Fibroblast of lung (primary cell): ENCODE measurements at regions not wholly inside any gene's neighbourhood (a gene's known extent, or its start where the extent isn't known, plus 50 kb on each side); places are given as distances from the start of the nearest gene placed in this dataset.
A peak's percentile ranks its signal among the peaks of the same experiment; 100 is the strongest.

ENCODE experiments used
- DNase-seq, 2 donors: peaks; one replicate each; pipeline versions ENCODE4 v3.0.0 to v3.0.0-alpha.2; 2010; ENCODE audit warnings: low read depth in 2 of 2
- H2AFZ ChIP-seq: 2 replicates; pipeline ENCODE4 v1.5.1; 2012; ENCODE audit warnings: low read length, control low read depth, inconsistent platforms
- H3K27ac ChIP-seq: 2 replicates; pipeline ENCODE4 v1.5.1; 2011; ENCODE audit warnings: low read length, control low read depth; ENCODE audit not compliant: insufficient read depth
- H3K27me3 ChIP-seq: 2 replicates; pipeline ENCODE4 v1.5.1; 2011; ENCODE audit warnings: mild to moderate bottlenecking, low read length; ENCODE audit not compliant: control insufficient read depth, insufficient read depth
- H3K36me3 ChIP-seq: 2 replicates; pipeline ENCODE4 v1.5.1; 2011; ENCODE audit warnings: low read length; ENCODE audit not compliant: control insufficient read depth, insufficient read depth
- H3K4me1 ChIP-seq: 2 replicates; pipeline ENCODE4 v1.5.1; 2011; ENCODE audit warnings: low read length; ENCODE audit not compliant: control insufficient read depth, insufficient read depth; ENCODE audit errors: extremely low read depth
- H3K4me2 ChIP-seq: 2 replicates; pipeline ENCODE4 v1.5.1; 2011; ENCODE audit warnings: low read length, control low read depth; ENCODE audit not compliant: insufficient read depth; ENCODE audit errors: extremely low read depth
- H3K4me3 ChIP-seq, 4 experiments: fragments of 200-600 bp in 1 of 4; sonication (generic) in 1 of 4; replicated peaks in 1 of 4; 2 replicates each; pipeline ENCODE4 v1.5.1; 2011 to 2016; ENCODE audit warnings: low read length in 4 of 4, low read depth in 3 of 4, mild to moderate bottlenecking in 3 of 4, control low read depth in 2 of 4, inconsistent platforms in 1 of 4, mixed read lengths in 1 of 4; ENCODE audit not compliant: insufficient read depth in 1 of 4; ENCODE audit errors: control extremely low read depth in 1 of 4
- H3K79me2 ChIP-seq: 2 replicates; pipeline ENCODE4 v1.5.1; 2012; ENCODE audit warnings: mild to moderate bottlenecking, low read length, inconsistent platforms; ENCODE audit not compliant: control insufficient read depth, insufficient read depth
- H3K9ac ChIP-seq: 2 replicates; pipeline ENCODE4 v1.5.1; 2011; ENCODE audit warnings: mild to moderate bottlenecking, low read length, control low read depth; ENCODE audit not compliant: insufficient read depth
- H3K9me3 ChIP-seq: 2 replicates; pipeline ENCODE4 v1.5.1; 2012; ENCODE audit warnings: low read depth, low read length; ENCODE audit not compliant: control insufficient read depth, insufficient read depth
- H4K20me1 ChIP-seq: 2 replicates; pipeline ENCODE4 v1.5.1; 2011; ENCODE audit warnings: low read length; ENCODE audit not compliant: control insufficient read depth, insufficient read depth; ENCODE audit errors: extremely low read depth
- EZH2 ChIP-seq: IDR thresholded peaks from 2 replicates; pipeline ENCODE4 v1.5.1; 2012; ENCODE audit warnings: low read length, control low read depth, mild to moderate bottlenecking; ENCODE audit errors: missing control alignments
- TF ChIP-seq, protein P1 (sequence below), 2 donors: IDR thresholded peaks in 1 of 2; conservative IDR thresholded peaks in 1 of 2; 1 replicate in 1 of 2; 2 replicates in 1 of 2; pipeline ENCODE4 v1.5.1; 2011 to 2012; ENCODE audit warnings: low read length in 2 of 2, control low read depth in 1 of 2, inconsistent platforms in 1 of 2, low read depth in 1 of 2, mild to moderate bottlenecking in 1 of 2

GRCh38 chr12:28776913-28777422 lies 372.1 kb upstream of the FAR2 start:
- no peaks in the 10 kb centered on the region for H3K36me3 ChIP-seq
- no peak overlapping the region for H3K9ac ChIP-seq
- H3K9me3 ChIP-seq: no peaks in the 10 kb centered on the region
- no peak overlapping the region for H3K4me2 ChIP-seq
- no peak overlapping the region for H3K4me3 ChIP-seq
- H4K20me1 ChIP-seq: no peaks in the 10 kb centered on the region
- H3K4me1 ChIP-seq: no peaks in the 10 kb centered on the region
- no peaks in the 10 kb centered on the region for H3K79me2 ChIP-seq
- no peak for DNase-seq
- no peaks in the 10 kb centered on the region for H3K27me3 ChIP-seq
- H3K27ac ChIP-seq: no peak overlapping the region
- no peak overlapping the region for H2AFZ ChIP-seq
- no peak for TF ChIP-seq EZH2
- TF ChIP-seq, protein P1, sequence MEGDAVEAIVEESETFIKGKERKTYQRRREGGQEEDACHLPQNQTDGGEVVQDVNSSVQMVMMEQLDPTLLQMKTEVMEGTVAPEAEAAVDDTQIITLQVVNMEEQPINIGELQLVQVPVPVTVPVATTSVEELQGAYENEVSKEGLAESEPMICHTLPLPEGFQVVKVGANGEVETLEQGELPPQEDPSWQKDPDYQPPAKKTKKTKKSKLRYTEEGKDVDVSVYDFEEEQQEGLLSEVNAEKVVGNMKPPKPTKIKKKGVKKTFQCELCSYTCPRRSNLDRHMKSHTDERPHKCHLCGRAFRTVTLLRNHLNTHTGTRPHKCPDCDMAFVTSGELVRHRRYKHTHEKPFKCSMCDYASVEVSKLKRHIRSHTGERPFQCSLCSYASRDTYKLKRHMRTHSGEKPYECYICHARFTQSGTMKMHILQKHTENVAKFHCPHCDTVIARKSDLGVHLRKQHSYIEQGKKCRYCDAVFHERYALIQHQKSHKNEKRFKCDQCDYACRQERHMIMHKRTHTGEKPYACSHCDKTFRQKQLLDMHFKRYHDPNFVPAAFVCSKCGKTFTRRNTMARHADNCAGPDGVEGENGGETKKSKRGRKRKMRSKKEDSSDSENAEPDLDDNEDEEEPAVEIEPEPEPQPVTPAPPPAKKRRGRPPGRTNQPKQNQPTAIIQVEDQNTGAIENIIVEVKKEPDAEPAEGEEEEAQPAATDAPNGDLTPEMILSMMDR (conservative IDR thresholded peaks at IDR 0.05 in 1 of 2, IDR thresholded peaks at IDR 0.05 in 1 of 2; ENCODE audit: low read depth in 1 of 2, low read length in 2 of 2): no peak

DNA sequence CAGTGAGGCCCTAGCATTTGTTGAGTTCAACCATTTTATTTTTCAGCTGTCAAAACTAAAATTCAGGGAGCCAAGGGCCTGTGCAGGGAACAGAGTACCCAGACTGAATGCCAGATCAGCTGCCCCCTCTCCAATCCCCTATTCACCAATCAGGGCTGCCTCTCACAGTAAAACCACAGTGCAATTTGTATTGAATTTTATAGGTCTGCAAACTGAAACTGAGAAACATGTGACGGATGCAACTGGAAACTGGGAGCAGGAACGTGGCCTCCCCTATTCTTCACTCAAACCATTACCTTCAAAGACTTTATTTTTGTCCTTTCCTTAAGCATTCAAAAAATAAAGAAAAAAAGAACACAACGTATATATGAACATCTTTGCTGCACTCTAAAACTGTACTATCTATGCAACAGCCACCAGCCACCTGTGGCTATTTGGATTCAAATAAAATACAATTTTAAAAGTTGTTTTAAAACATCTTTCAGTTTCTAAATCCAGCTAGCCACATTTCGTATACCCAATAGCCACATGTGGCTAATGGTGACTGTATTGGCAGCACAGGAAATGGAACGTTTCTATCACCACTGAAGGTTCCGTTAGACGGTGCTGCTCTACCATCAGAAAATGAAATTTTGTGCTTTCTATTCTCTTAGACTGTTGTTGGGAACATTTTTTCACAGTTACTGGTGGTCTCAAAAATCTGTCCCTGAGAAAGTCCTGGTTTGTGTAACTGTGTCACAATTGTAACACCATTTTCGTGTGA lies 371.3 kb upstream of the FAR2 start:
- no peak for DNase-seq
- no peak overlapping the region for H3K4me2 ChIP-seq
- H3K9ac ChIP-seq: no peak overlapping the region
- H3K27me3 ChIP-seq: no peaks in the 10 kb centered on the region
- H3K9me3 ChIP-seq: no peaks in the 10 kb centered on the region
- H3K4me1 ChIP-seq: no peaks in the 10 kb centered on the region
- H3K79me2 ChIP-seq: no peaks in the 10 kb centered on the region
- no peak overlapping the region for H3K4me3 ChIP-seq
- H4K20me1 ChIP-seq: no peaks in the 10 kb centered on the region
- TF ChIP-seq EZH2: no peak
- TF ChIP-seq, protein P1 (conservative IDR thresholded peaks at IDR 0.05 in 1 of 2, IDR thresholded peaks at IDR 0.05 in 1 of 2; ENCODE audit: low read depth in 1 of 2, low read length in 2 of 2): no peak
- H3K36me3 ChIP-seq: no peaks in the 10 kb centered on the region
- H3K27ac ChIP-seq: no peak overlapping the region
- no peak overlapping the region for H2AFZ ChIP-seq

- Histone ChIP-seq H3K9ac (no peak overlapping the region), H3K4me3 (no peak overlapping the region), H2AFZ (no peak overlapping the region), H3K4me1 (no peaks in the 10 kb centered on the region), H3K9me3 (no peaks in the 10 kb centered on the region), H3K79me2 (no peaks in the 10 kb centered on the region), H3K27me3 (no peaks in the 10 kb centered on the region), H3K4me2 (no peak overlapping the region), H4K20me1 (no peaks in the 10 kb centered on the region), H3K36me3 (no peaks in the 10 kb centered on the region), H3K27ac (no peak overlapping the region)
- peak; percentile 68 to 74 for DNase-seq
- no peak for TF ChIP-seq EZH2
- TF ChIP-seq, protein P1 (conservative IDR thresholded peaks at IDR 0.05 in 1 of 2, IDR thresholded peaks at IDR 0.05 in 1 of 2; ENCODE audit: low read depth in 1 of 2, low read length in 2 of 2): no peak
These were observed 369.0 kb upstream of the FAR2 start for GRCh38 chr12:28780096-28780495.
